Urothelium cell line (cell line): ENCODE measurements at regions not wholly inside any gene's neighbourhood (a gene's known extent, or its start where the extent isn't known, plus 50 kb on each side); places are given as distances from the start of the nearest gene placed in this dataset.
"Not testable (repeated sequence)": the region's sequence is repeated elsewhere in the genome, so short reads cannot be mapped to it uniquely, and the experiment has no call there.

Experiments
- DNase-seq: peaks from one replicate; pipeline ENCODE4 v3.0.0; 2011; ENCODE audit warnings: low spot score, mixed read lengths
- FAIRE-seq: peaks from 2 replicates; lab custom pipeline; 2011; peaks lifted over from hg19 to GRCh38; lab: Jason Lieb, UNC

GRCh38 chr5:42950116-42950455 is 90.0 kb downstream of the ANXA2R start:
- DNase-seq (no peak), FAIRE-seq (no peak)

- DNase-seq = no peak
- FAIRE-seq = no peak
Measured at GRCh38 chr5:42949348-42950115, 90.6 kb downstream of the ANXA2R start.

- FAIRE-seq (no peak), DNase-seq (no peak)
Measured at GRCh38 chr5:42948961-42949347, 91.2 kb downstream of the ANXA2R start.

- DNase-seq = peak; percentile 92
- peak; percentile 40 for FAIRE-seq
Measured at GRCh38 chr5:42944989-42945388, 95.1 kb downstream of the ANXA2R start.

GRCh38 chr5:42943931-42944631 is 96.0 kb downstream of the ANXA2R start:
- no peak for DNase-seq
- FAIRE-seq = no peak

GRCh38 chr5:42940853-42941252 is 99.3 kb downstream of the ANXA2R start:
- no peak for DNase-seq
- FAIRE-seq = no peak

GRCh38 chr5:42932011-42932410 is 108.1 kb downstream of the ANXA2R start:
- not testable (repeated sequence) for DNase-seq, FAIRE-seq

GRCh38 chr5:42931451-42931850 is 108.7 kb downstream of the ANXA2R start:
- not testable (repeated sequence) for FAIRE-seq, DNase-seq

GRCh38 chr5:42930934-42931333 is 109.2 kb downstream of the ANXA2R start:
- DNase-seq (no peak), FAIRE-seq (no peak)

- FAIRE-seq (no peak), DNase-seq (no peak)
Measured at GRCh38 chr5:42929871-42930270, 110.2 kb downstream of the ANXA2R start.

- no peak for DNase-seq
- FAIRE-seq = no peak
Measured at GRCh38 chr5:42927730-42928129, 112.4 kb downstream of the ANXA2R start.

GRCh38 chr5:42924686-42925085 is 113.0 kb upstream of the SELENOP start:
- FAIRE-seq = no peak

GRCh38 chr5:42924226-42924625 is 112.5 kb upstream of the SELENOP start:
- FAIRE-seq (no peak), DNase-seq (no peak)

More at GRCh38 chr5:42924686-42925085, 113.0 kb upstream of the SELENOP start:
- DNase-seq = no peak

GRCh38 chr5:42923710-42924109 is 112.0 kb upstream of the SELENOP start:
- no peak for FAIRE-seq
- DNase-seq = no peak

GRCh38 chr5:42919600-42919999 is 107.9 kb upstream of the SELENOP start:
- DNase-seq = no peak

GRCh38 chr5:42915306-42915866 is 103.7 kb upstream of the SELENOP start:
- FAIRE-seq (no peak), DNase-seq (no peak)

More at GRCh38 chr5:42919600-42919999, 107.9 kb upstream of the SELENOP start:
- FAIRE-seq = no peak

- FAIRE-seq (no peak), DNase-seq (peak; percentile 30)
Measured at GRCh38 chr5:42912184-42912798, 100.6 kb upstream of the SELENOP start.

- FAIRE-seq = peak; percentile 90
- peak; percentile 90 for DNase-seq
Measured at GRCh38 chr5:42908509-42909488, 97.1 kb upstream of the SELENOP start.

GRCh38 chr5:42908086-42908485 is 96.4 kb upstream of the SELENOP start:
- FAIRE-seq (no peak), DNase-seq (no peak)

- DNase-seq (no peak), FAIRE-seq (no peak)
Measured at GRCh38 chr5:42905827-42906226, 94.1 kb upstream of the SELENOP start.
